ENCODE measurements at regions not wholly inside any gene's neighbourhood (a gene's known extent, or its start where the extent isn't known, plus 50 kb on each side); places are given as distances from the start of the nearest gene placed in this dataset.

DNA sequence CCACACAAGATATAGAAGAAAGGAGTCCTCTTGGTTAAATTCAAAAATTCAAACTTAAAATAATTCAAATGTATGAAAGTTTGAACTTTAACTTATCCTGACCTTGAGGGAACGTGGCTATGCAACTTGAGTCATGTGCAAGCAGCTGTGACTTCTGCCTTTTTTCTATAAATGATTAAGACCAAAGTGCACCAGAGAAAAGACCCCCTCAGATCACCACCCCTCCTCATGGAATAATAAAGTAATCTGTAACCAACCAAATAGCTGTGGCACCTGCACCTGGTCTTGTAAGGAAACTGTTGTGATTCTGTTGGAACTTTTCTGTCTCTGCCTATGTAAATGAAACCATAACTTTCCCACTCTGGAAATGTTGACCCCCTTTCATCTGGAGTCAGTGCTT lies 141.1 kb upstream of the GGTLC1 start:
- H3K27me3 Mint-ChIP-seq (ENCODE audit: low read depth in 2 of 2) = peaks cover 0 to under 1% of the 10 kb centered on the region in 2 donors
- peaks cover 31 to 34% of the 10 kb centered on the region in 2 donors for H3K4me1 Mint-ChIP-seq
- H3K36me3 Mint-ChIP-seq = no peaks in the 10 kb centered on the region
- Histone ChIP-seq H3K4me3 (ENCODE audit: low read length) (no peak overlapping the region), H3K36me3 (ENCODE audit: control insufficient read depth, insufficient read depth, low read length) (no peaks in the 10 kb centered on the region), H3K4me1 (ENCODE audit: control insufficient read depth, insufficient read depth, low read length) (peaks cover 14% of the 10 kb centered on the region), H3K9me3 (ENCODE audit: control insufficient read depth, insufficient read depth, low read length) (no peaks in the 10 kb centered on the region), H3K27ac (ENCODE audit: low read length) (no peak overlapping the region), H3K27me3 (ENCODE audit: control insufficient read depth, insufficient read depth, low read length) (no peaks in the 10 kb centered on the region)
- peaks cover 0 to 2% of the 10 kb centered on the region in 2 donors for H3K9me3 Mint-ChIP-seq
- no peak for DNase-seq
- intact Hi-C loops (cut with micrococcal nuclease) = loop anchor here (2.0 kb wide), 1 partner anchor 27 kb away; no protein-coding TSS in a partner anchor
- TF ChIP-seq, protein P1, sequence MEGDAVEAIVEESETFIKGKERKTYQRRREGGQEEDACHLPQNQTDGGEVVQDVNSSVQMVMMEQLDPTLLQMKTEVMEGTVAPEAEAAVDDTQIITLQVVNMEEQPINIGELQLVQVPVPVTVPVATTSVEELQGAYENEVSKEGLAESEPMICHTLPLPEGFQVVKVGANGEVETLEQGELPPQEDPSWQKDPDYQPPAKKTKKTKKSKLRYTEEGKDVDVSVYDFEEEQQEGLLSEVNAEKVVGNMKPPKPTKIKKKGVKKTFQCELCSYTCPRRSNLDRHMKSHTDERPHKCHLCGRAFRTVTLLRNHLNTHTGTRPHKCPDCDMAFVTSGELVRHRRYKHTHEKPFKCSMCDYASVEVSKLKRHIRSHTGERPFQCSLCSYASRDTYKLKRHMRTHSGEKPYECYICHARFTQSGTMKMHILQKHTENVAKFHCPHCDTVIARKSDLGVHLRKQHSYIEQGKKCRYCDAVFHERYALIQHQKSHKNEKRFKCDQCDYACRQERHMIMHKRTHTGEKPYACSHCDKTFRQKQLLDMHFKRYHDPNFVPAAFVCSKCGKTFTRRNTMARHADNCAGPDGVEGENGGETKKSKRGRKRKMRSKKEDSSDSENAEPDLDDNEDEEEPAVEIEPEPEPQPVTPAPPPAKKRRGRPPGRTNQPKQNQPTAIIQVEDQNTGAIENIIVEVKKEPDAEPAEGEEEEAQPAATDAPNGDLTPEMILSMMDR (IDR thresholded peaks at IDR 0.05) = no peak
- no peak overlapping the region for H3K4me3 Mint-ChIP-seq
- no peak for ATAC-seq
- 88% methylated on average over 1 of the region's 1 CpG for WGBS (ENCODE audit: insufficient coverage)
- H3K27ac Mint-ChIP-seq = peak overlapping the region; percentile 1 to 41

DNA sequence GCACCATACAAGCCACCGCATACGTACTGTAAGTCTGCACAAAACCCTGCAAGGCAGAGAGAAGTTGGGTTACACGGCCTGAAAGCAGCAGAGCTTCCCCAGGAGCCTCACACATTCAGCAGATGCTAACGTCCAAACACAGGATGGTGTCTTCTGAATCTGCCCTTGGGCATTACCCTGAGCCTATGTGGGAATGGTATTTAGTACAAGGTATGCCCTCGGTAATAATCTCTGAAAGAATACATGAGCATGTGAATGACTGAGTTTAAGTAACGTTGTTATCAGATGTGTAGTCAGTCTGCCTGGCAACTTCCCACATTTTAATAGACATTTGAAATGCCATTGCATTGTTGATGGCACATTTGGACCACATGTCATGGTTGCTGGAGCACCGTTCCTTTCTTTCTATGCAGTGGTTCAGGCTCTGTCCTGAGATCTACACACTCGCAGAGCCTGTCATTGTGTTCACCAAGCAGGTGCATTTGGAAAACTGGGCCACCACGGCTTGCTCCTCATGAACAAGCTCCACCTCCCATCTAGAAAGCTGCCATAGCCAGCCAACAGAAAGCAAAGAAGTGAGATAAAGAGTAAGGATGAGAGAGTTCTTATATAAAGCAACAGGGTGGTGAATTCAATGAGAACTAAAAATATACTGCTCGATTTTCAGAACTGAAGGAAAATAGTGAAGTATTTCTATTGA lies 136.5 kb upstream of the GGTLC1 start:
- no peaks in the 10 kb centered on the region for H3K9me3 Mint-ChIP-seq
- no peak for DNase-seq

DNA sequence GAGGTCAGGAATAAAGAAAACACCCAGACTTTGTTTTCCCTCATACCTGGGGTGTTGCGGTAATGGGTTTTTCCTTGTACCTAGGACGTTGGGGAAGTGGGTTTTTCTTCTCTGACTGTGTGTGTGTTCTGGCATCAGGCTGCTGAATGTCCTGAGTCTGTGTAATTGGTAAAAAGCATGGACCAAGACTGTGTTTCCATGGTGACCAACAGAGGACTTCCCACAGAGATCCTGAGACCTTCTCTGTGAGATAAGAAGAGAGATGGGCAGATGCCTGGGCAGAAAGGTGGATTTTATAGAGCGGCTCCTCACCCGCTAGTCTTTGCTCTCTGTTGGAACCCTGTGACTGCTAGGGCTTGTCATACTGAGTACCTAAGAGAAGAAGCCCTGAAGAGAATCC lies 135.4 kb upstream of the GGTLC1 start:
- intact Hi-C loops (cut with micrococcal nuclease) = no loop called here
- no peaks in the 10 kb centered on the region for H3K9me3 ChIP-seq (ENCODE audit: control insufficient read depth, insufficient read depth, low read length)
- Mint-ChIP-seq H3K9me3 (no peaks in the 10 kb centered on the region), H3K27me3 (ENCODE audit: low read depth in 2 of 2) (peaks cover 0 to 8% of the 10 kb centered on the region in 2 donors), H3K4me3 (no peak overlapping the region), H3K27ac (no peak overlapping the region), H3K36me3 (no peaks in the 10 kb centered on the region), H3K4me1 (peaks cover 14 to 21% of the 10 kb centered on the region in 2 donors)
- H3K27me3 ChIP-seq (ENCODE audit: control insufficient read depth, insufficient read depth, low read length) = no peaks in the 10 kb centered on the region
- TF ChIP-seq, protein P1 (IDR thresholded peaks at IDR 0.05) = no peak
- 93% methylated on average over 4 of the region's 4 CpGs for WGBS (ENCODE audit: insufficient coverage)
- H3K36me3 ChIP-seq (ENCODE audit: control insufficient read depth, insufficient read depth, low read length) = no peaks in the 10 kb centered on the region
- no peaks in the 10 kb centered on the region for H3K4me1 ChIP-seq (ENCODE audit: control insufficient read depth, insufficient read depth, low read length)
- H3K4me3 ChIP-seq (ENCODE audit: low read length) = no peak overlapping the region
- ATAC-seq (no peak), DNase-seq (no peak)
- H3K27ac ChIP-seq (ENCODE audit: low read length) = no peak overlapping the region

More for the DNA sequence above, 136.5 kb upstream of the GGTLC1 start:
- no peaks in the 10 kb centered on the region for H3K36me3 ChIP-seq (ENCODE audit: control insufficient read depth, insufficient read depth, low read length)
- no peaks in the 10 kb centered on the region for H3K4me1 ChIP-seq (ENCODE audit: control insufficient read depth, insufficient read depth, low read length)
- H3K27ac Mint-ChIP-seq = no peak overlapping the region
- 75% methylated on average over 9 of the region's 10 CpGs for WGBS (ENCODE audit: insufficient coverage)
- peaks cover 0 to 8% of the 10 kb centered on the region in 2 donors for H3K27me3 Mint-ChIP-seq (ENCODE audit: low read depth in 2 of 2)
- intact Hi-C loops (cut with micrococcal nuclease) = no loop called here
- no peak overlapping the region for H3K27ac ChIP-seq (ENCODE audit: low read length)
- TF ChIP-seq, protein P1 (IDR thresholded peaks at IDR 0.05) = no peak
- no peak overlapping the region for H3K4me3 Mint-ChIP-seq
- peaks cover 14 to 21% of the 10 kb centered on the region in 2 donors for H3K4me1 Mint-ChIP-seq
- H3K4me3 ChIP-seq (ENCODE audit: low read length) = no peak overlapping the region
- H3K36me3 Mint-ChIP-seq = no peaks in the 10 kb centered on the region
- no peak for ATAC-seq
- H3K9me3 ChIP-seq (ENCODE audit: control insufficient read depth, insufficient read depth, low read length) = no peaks in the 10 kb centered on the region
- H3K27me3 ChIP-seq (ENCODE audit: control insufficient read depth, insufficient read depth, low read length) = no peaks in the 10 kb centered on the region
